GM13977 (cell line): ENCODE measurements at regions not wholly inside any gene's neighbourhood (a gene's known extent, or its start where the extent isn't known, plus 50 kb on each side); places are given as distances from the start of the nearest gene placed in this dataset.

Experiments
- DNase-seq: peaks from one replicate; pipeline ENCODE4 v3.0.0; 2012; ENCODE audit warnings: low spot score
- in situ Hi-C: fragments of 300-500 bp; cut with MboI; formaldehyde crosslinking; loops from one replicate; pipeline ENCODE4 v1.12.0; 2022; ENCODE audit warnings: low sequenced_read_pairs, low pct_unique_long_range_greater_than_20kb, mixed read lengths, inconsistent platforms; ENCODE audit not compliant: unreplicated experiment
- TF ChIP-seq, protein P1 (sequence below): IDR thresholded peaks from 2 replicates; pipeline ENCODE4 v1.5.1; 2012; ENCODE audit warnings: mild to moderate bottlenecking, control low read depth; ENCODE audit not compliant: insufficient read depth; ENCODE audit errors: extremely low read depth, missing control alignments

DNA sequence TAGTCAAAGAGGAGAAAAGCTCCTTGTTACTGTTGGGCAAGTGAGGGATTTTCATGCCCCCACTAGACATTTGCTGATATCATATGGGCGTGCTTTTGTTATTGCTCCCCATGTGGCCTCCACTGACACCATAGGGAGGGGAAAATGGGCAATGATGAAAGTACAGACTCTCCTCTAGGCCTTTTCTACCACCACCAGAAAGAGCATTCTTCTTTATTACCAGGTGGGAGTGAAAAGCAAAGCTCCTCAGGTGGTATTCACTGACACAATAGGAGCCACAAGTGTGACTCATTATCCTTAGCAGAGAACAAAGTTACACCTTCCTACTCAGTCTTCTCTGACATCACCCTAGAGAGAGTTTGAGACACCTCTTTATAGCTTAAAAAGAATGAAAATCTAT lies 667.1 kb downstream of the LTN1 start:
- in situ Hi-C loops = no loop called here
- DNase-seq = no peak
- TF ChIP-seq, protein P1, sequence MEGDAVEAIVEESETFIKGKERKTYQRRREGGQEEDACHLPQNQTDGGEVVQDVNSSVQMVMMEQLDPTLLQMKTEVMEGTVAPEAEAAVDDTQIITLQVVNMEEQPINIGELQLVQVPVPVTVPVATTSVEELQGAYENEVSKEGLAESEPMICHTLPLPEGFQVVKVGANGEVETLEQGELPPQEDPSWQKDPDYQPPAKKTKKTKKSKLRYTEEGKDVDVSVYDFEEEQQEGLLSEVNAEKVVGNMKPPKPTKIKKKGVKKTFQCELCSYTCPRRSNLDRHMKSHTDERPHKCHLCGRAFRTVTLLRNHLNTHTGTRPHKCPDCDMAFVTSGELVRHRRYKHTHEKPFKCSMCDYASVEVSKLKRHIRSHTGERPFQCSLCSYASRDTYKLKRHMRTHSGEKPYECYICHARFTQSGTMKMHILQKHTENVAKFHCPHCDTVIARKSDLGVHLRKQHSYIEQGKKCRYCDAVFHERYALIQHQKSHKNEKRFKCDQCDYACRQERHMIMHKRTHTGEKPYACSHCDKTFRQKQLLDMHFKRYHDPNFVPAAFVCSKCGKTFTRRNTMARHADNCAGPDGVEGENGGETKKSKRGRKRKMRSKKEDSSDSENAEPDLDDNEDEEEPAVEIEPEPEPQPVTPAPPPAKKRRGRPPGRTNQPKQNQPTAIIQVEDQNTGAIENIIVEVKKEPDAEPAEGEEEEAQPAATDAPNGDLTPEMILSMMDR = no peak

DNA sequence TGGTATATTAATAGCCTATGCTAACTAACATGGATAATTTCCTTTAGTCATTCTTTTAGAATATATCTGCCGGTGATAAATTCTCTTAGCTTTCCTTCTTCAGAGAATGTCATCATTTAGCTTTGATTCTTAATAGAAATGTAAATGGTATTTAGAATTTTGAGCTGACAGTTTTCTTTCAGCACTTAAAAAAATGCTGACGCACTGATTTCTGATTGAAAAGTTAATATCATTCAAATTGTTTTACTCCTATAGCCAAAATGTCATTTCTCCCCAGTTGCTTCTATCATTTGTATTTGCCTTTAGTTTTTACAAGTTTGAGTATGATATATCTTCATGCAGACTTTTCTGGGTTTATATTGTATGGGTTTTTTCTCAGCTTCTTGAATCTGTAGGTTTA lies 668.0 kb downstream of the LTN1 start:
- TF ChIP-seq, protein P1 = no peak
- in situ Hi-C loops = no loop called here
- no peak for DNase-seq

DNA sequence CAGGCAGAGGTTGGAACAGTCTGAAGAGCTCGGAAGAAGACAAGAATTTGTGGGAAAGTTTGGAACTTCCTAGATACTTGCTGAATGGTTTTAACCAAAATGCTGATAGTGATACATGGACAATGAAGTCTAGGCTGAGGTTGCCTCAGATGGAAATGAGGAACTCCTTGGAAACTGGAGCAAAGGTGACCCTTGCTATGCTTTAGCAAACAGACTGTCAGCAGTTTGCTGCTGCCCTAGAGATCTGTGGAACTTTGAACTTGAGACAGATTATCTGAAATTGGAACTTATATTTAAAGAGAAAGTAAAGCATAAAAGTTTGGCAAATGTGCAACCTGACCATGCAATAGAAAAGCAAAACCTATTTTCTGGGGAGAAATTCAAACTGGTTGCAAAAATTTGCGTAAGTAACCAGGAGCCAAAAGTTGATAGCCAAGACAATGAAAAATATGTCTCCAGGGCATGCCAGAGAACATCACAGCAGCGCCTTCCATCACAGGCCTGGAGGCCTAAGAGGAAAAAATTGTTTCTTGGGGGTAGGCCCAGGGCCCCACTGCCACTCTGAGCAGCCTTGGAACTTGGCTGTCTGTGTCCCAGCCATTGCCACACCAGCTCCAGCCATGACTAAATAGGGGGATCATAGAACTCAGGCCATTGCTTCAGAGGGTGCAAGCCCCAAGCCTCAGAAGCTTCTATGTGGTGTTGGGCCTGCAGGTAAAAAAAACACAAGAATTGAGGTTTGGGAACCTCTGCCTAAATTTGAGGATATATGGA lies 675.3 kb downstream of the LTN1 start:
- TF ChIP-seq, protein P1 = no peak
- in situ Hi-C loops = no loop called here
- no peak for DNase-seq

DNA sequence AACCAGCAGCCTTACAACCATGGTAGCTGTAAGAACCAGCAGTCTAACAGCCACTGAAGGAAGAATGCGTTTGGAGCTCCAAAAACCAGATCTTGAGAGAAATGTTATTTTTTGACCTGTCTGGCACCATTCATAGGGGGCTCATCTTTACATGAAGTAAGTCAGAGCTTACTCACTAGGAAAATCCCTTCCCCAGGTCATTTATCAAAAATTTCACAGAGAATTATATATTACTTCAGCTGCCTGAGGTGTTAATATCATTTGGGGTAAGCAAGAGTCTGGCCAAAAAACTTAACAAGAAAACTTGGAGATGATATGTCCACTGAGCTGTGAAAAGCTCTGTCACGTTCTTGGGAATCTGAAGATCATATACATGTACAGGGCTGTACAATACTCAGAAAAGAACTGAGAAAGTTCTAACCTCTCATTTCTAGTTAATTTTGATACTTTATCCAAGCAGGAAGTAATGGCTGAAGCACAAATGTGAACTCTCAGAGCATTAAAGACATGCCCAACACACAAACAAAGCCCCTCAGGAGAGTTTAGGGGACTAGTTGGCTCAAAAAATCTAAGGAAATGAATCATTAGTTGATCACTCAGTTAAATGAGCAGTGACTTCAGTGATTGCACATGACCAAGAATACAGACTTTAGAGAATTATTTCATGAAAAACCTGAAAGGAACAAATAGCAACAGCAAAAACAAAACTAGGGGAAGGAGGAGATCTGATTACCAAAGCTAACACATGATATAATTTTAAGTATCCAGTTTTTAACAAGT lies 681.1 kb downstream of the LTN1 start:
- DNase-seq = no peak

DNA sequence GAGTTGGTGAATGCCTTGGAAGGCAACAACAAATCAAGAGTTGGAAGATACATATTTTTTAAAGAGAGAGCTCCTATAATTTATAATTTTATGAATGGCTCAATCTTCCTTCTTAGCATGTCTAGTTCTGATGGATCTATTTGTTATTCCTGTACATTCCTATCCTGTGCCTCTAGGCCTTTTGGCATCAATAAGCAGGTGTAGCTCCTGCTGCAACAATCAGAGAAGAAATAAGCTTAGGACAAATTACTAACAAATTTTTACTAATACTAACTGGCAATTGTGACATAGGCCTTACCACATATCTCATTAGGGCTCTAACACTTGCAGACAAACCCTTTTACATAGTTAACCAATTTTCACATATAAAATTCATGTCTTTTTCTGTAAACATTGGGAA lies 682.0 kb downstream of the LTN1 start:
- DNase-seq = no peak
- TF ChIP-seq, protein P1 = no peak
- in situ Hi-C loops = no loop called here

More for the DNA sequence above, 681.1 kb downstream of the LTN1 start:
- TF ChIP-seq, protein P1 = no peak
- in situ Hi-C loops = no loop called here

DNA sequence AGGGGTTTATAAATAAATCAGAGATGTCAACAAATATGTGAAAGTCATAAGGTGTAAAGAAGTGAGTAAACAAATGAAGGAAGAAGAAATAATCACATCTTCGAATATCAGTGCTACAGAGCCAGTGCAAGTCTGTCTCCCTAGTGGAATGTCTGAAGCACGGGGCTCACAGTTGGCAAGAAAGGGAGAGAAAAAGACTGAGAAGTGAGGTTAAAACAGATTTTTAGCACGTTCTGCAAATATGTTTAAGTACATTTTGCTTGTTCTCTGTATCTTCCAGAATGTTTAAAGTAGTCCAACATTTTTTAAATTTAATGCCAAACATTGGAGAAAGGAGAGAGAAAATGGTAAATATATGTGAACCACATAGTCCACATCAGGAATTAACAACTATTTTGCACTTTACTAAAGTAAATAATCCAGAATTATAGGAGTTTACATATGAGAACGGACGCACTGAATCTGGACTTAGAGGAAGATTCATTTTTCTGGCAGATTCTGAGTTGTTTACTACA lies 682.4 kb downstream of the LTN1 start:
- TF ChIP-seq, protein P1 = no peak
- DNase-seq = no peak
- in situ Hi-C loops = no loop called here
